Liver (tissue), 8 donors: ENCODE measurements at regions not wholly inside any gene's neighbourhood (a gene's known extent, or its start where the extent isn't known, plus 50 kb on each side); places are given as distances from the start of the nearest gene placed in this dataset.

Experiments used
- DNase-seq: peaks from one replicate; pipeline ENCODE4 v3.0.0-alpha.2; 2017; ENCODE audit warnings: low spot score
- H3K27ac ChIP-seq, 2 donors: one replicate each; pipeline ENCODE4 v1.7.0; 2013; ENCODE audit warnings: inconsistent platforms in 2 of 2, low read length in 2 of 2, control low read depth in 1 of 2, low read depth in 1 of 2, mild to moderate bottlenecking in 1 of 2
- H3K27me3 ChIP-seq, 4 donors: one replicate each; pipeline versions ENCODE4 v1.6.1 to v1.7.0; 2013; ENCODE audit warnings: low read length in 3 of 4, inconsistent platforms in 1 of 4, mild to moderate bottlenecking in 1 of 4, moderate library complexity in 1 of 4; ENCODE audit not compliant: control insufficient read depth in 4 of 4, insufficient read depth in 4 of 4
- H3K36me3 ChIP-seq, 4 donors: one replicate each; pipeline versions ENCODE4 v1.6.1 to v1.7.0; 2013; ENCODE audit warnings: low read length in 3 of 4, mild to moderate bottlenecking in 3 of 4, low read depth in 1 of 4, moderate library complexity in 1 of 4; ENCODE audit not compliant: control insufficient read depth in 4 of 4, insufficient read depth in 3 of 4
- H3K4me1 ChIP-seq, 4 donors: one replicate each; pipeline versions ENCODE4 v1.6.1 to v1.7.0; 2013; ENCODE audit warnings: low read length in 3 of 4, mild to moderate bottlenecking in 3 of 4, moderate library complexity in 1 of 4; ENCODE audit not compliant: control insufficient read depth in 4 of 4, insufficient read depth in 4 of 4
- H3K4me3 ChIP-seq, 3 donors: one replicate each; pipeline versions ENCODE4 v1.6.1 to v1.7.0; 2013; ENCODE audit warnings: low read length in 3 of 3, control low read depth in 1 of 3, low read depth in 1 of 3, mild to moderate bottlenecking in 1 of 3
- H3K9ac ChIP-seq, 2 donors: one replicate each; pipeline ENCODE4 v1.7.0; 2013; ENCODE audit warnings: low read length in 2 of 2, mild to moderate bottlenecking in 2 of 2, moderate library complexity in 2 of 2, control low read depth in 1 of 2, low read depth in 1 of 2
- H3K9me3 ChIP-seq, 4 donors: one replicate each; pipeline versions ENCODE4 v1.6.1 to v1.7.0; 2013; ENCODE audit warnings: low read length in 3 of 4; ENCODE audit not compliant: control insufficient read depth in 4 of 4
- ATF3 ChIP-seq: IDR thresholded peaks from 2 replicates; pipeline ENCODE4 v1.6.1; 2016; ENCODE audit warnings: antibody characterized with exemption
- FOXA1 ChIP-seq: IDR thresholded peaks from 2 replicates; pipeline ENCODE4 v1.6.1; 2016; ENCODE audit warnings: antibody characterized with exemption
- HNF4A ChIP-seq, 2 donors: conservative IDR thresholded peaks; 2 replicates each; pipeline ENCODE4 v1.6.1; 2016; ENCODE audit warnings: antibody characterized with exemption in 2 of 2, mild to moderate bottlenecking in 2 of 2
- HNF4G ChIP-seq: IDR thresholded peaks from 2 replicates; pipeline ENCODE4 v1.6.1; 2016; ENCODE audit warnings: antibody characterized with exemption
- MAX ChIP-seq: IDR thresholded peaks from 2 replicates; pipeline ENCODE4 v1.6.1; 2016; ENCODE audit warnings: antibody characterized with exemption
- NR2F2 ChIP-seq: IDR thresholded peaks from 2 replicates; pipeline ENCODE4 v1.6.1; 2016; ENCODE audit warnings: antibody characterized with exemption
- RAD21 ChIP-seq, 2 donors: IDR thresholded peaks; 2 replicates each; pipeline ENCODE4 v1.6.1; 2016; ENCODE audit warnings: antibody characterized with exemption in 2 of 2, mild to moderate bottlenecking in 2 of 2
- REST ChIP-seq: IDR thresholded peaks from 2 replicates; pipeline ENCODE4 v1.6.1; 2016; ENCODE audit warnings: antibody characterized with exemption, mild to moderate bottlenecking
- RXRA ChIP-seq, 2 donors: IDR thresholded peaks; 2 replicates each; pipeline ENCODE4 v1.6.1; 2017 to 2018; ENCODE audit warnings: antibody characterized with exemption in 2 of 2, mild to moderate bottlenecking in 1 of 2
- SP1 ChIP-seq: IDR thresholded peaks from 2 replicates; pipeline ENCODE4 v1.6.1; 2018; ENCODE audit warnings: antibody characterized with exemption, mild to moderate bottlenecking
- TAF1 ChIP-seq: conservative IDR thresholded peaks from 2 replicates; pipeline ENCODE4 v1.6.1; 2016; ENCODE audit warnings: antibody characterized with exemption, mild to moderate bottlenecking
- YY1 ChIP-seq: IDR thresholded peaks from 2 replicates; pipeline ENCODE4 v1.6.1; 2016; ENCODE audit warnings: antibody characterized with exemption, mild to moderate bottlenecking
- ZBTB33 ChIP-seq: IDR thresholded peaks from 2 replicates; pipeline ENCODE4 v1.6.1; 2016; ENCODE audit warnings: antibody characterized with exemption
- WGBS: extraction: QIAGEN DNeasy Blood & Tissue Kit; methylation state at CpG from one replicate; pipeline ENCODE4 v1.1.7; 2013; 5-methylcytosine and 5-hydroxymethylcytosine counted together
- TF ChIP-seq, protein P1 (sequence below): fragments of 150-350 bp; IDR thresholded peaks from 2 replicates; pipeline ENCODE4 v1.5.1; 2017; ENCODE audit warnings: improper control_type of control experiment, low read depth, low read length; ENCODE audit not compliant: missing input control
- donor health status: healthy.
- donor health status: healthy.
- donor health status: healthy.
- donor health status: healthy.
- donor health status: healthy.

DNA sequence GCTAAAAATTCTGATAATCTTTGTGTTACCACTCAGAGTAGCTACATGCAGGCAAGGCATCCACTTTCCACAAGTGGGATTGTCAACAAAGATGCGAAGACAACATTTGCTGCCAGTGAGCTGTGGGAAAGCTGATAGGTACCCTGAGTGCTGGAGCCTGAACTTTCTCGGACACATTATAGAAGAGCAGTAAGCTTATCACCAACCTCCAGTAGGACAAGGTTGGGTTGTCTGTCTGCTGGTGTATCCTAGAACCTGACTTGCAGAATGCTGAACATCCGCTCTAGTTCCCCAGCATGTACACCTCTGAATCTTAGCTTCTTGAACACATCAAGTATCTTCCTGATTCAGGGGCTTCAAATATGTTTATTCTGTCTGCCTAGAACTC is 103.8 kb upstream of the PPM1H start (continued):
- TF ChIP-seq REST = no peak

DNA sequence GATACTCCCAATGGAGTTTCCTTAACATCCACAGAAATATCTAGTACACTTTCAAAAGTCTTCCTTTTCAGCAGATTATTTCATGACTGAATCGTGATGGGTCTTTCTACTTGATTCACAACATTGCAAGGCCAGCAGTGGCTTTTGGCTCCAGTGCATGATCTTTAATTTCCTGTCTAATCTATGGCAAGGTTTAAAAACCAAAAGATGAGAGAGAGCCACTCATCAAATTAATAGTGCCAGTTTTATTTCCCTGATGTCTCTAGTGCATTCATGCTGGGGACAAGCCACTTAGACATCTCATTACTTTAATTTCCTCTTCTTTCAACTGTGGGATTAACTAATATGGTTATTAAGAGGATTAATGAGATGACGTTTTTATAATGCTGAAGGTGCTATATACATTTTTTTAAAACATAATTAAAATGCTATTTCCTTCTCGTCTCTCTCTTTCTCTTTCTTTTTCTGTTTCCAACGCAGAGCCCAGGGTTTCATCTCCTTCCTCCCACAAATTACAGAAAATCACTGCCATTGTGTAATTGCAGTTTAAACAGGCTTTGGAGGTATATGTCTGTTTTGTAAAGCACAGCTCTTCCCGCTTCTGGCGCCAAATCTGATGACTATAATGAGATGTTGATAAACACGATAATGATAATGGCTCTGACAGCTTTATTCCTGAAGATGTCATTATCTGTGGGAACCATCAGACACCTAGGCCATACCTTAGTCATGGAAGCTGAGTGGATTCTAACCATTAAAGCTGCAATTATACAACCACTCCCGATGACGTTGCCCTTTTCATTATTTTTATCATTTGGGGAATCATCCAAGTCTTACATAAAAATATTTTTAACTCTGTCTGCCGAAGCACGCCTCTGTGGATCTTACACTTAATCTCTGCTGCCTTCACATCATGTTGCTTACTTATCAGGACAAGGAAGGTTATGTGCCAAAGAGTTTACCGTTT is 103.1 kb upstream of the PPM1H start:
- 74% methylated on average over 12 of the region's 12 CpGs for WGBS

GRCh38 chr12:63036974-63037335 is 102.0 kb upstream of the PPM1H start:
- Histone ChIP-seq H3K27me3 (no peaks in the 10 kb centered on the region), H3K4me3 (no peak overlapping the region), H3K4me1 (no peaks in the 10 kb centered on the region), H3K27ac (no peak overlapping the region), H3K9me3 (no peaks in the 10 kb centered on the region), H3K36me3 (no peaks in the 10 kb centered on the region), H3K9ac (no peak overlapping the region)
- 84% methylated on average over 1 of the region's 1 CpG for WGBS
- TF ChIP-seq NR2F2 = no peak
- TF ChIP-seq HNF4A (conservative IDR thresholded peaks at IDR 0.05) = no peak
- TF ChIP-seq ATF3 = no peak
- TF ChIP-seq RXRA (IDR thresholded peaks at IDR 0.05) = no peak
- no peak for TF ChIP-seq SP1
- no peak for TF ChIP-seq TAF1
- TF ChIP-seq YY1 = no peak
- TF ChIP-seq, protein P1, sequence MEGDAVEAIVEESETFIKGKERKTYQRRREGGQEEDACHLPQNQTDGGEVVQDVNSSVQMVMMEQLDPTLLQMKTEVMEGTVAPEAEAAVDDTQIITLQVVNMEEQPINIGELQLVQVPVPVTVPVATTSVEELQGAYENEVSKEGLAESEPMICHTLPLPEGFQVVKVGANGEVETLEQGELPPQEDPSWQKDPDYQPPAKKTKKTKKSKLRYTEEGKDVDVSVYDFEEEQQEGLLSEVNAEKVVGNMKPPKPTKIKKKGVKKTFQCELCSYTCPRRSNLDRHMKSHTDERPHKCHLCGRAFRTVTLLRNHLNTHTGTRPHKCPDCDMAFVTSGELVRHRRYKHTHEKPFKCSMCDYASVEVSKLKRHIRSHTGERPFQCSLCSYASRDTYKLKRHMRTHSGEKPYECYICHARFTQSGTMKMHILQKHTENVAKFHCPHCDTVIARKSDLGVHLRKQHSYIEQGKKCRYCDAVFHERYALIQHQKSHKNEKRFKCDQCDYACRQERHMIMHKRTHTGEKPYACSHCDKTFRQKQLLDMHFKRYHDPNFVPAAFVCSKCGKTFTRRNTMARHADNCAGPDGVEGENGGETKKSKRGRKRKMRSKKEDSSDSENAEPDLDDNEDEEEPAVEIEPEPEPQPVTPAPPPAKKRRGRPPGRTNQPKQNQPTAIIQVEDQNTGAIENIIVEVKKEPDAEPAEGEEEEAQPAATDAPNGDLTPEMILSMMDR = no peak
- TF ChIP-seq ZBTB33 = no peak
- no peak for TF ChIP-seq RAD21 (IDR thresholded peaks at IDR 0.05)
- no peak for TF ChIP-seq FOXA1
- DNase-seq = no peak

More for the DNA sequence above, 103.1 kb upstream of the PPM1H start:
- Histone ChIP-seq H3K4me3 (no peak overlapping the region), H3K9me3 (no peaks in the 10 kb centered on the region), H3K36me3 (no peaks in the 10 kb centered on the region), H3K27me3 (no peaks in the 10 kb centered on the region), H3K27ac (no peak overlapping the region), H3K4me1 (no peaks in the 10 kb centered on the region), H3K9ac (no peak overlapping the region)
- TF ChIP-seq MAX (no peak), HNF4G (no peak)
- DNase-seq = no peak
